Fibroblast of lung (primary cell): ENCODE measurements at regions not wholly inside any gene's neighbourhood (a gene's known extent, or its start where the extent isn't known, plus 50 kb on each side); places are given as distances from the start of the nearest gene placed in this dataset.
A peak's percentile ranks its signal among the peaks of the same experiment; 100 is the strongest.

ENCODE experiments used
- DNase-seq, 2 donors: peaks; one replicate each; pipeline versions ENCODE4 v3.0.0 to v3.0.0-alpha.2; 2010; ENCODE audit warnings: low read depth in 2 of 2
- H2AFZ ChIP-seq: 2 replicates; pipeline ENCODE4 v1.5.1; 2012; ENCODE audit warnings: low read length, control low read depth, inconsistent platforms
- H3K27ac ChIP-seq: 2 replicates; pipeline ENCODE4 v1.5.1; 2011; ENCODE audit warnings: low read length, control low read depth; ENCODE audit not compliant: insufficient read depth
- H3K27me3 ChIP-seq: 2 replicates; pipeline ENCODE4 v1.5.1; 2011; ENCODE audit warnings: mild to moderate bottlenecking, low read length; ENCODE audit not compliant: control insufficient read depth, insufficient read depth
- H3K36me3 ChIP-seq: 2 replicates; pipeline ENCODE4 v1.5.1; 2011; ENCODE audit warnings: low read length; ENCODE audit not compliant: control insufficient read depth, insufficient read depth
- H3K4me1 ChIP-seq: 2 replicates; pipeline ENCODE4 v1.5.1; 2011; ENCODE audit warnings: low read length; ENCODE audit not compliant: control insufficient read depth, insufficient read depth; ENCODE audit errors: extremely low read depth
- H3K4me2 ChIP-seq: 2 replicates; pipeline ENCODE4 v1.5.1; 2011; ENCODE audit warnings: low read length, control low read depth; ENCODE audit not compliant: insufficient read depth; ENCODE audit errors: extremely low read depth
- H3K4me3 ChIP-seq, 4 experiments: fragments of 200-600 bp in 1 of 4; sonication (generic) in 1 of 4; replicated peaks in 1 of 4; 2 replicates each; pipeline ENCODE4 v1.5.1; 2011 to 2016; ENCODE audit warnings: low read length in 4 of 4, low read depth in 3 of 4, mild to moderate bottlenecking in 3 of 4, control low read depth in 2 of 4, inconsistent platforms in 1 of 4, mixed read lengths in 1 of 4; ENCODE audit not compliant: insufficient read depth in 1 of 4; ENCODE audit errors: control extremely low read depth in 1 of 4
- H3K79me2 ChIP-seq: 2 replicates; pipeline ENCODE4 v1.5.1; 2012; ENCODE audit warnings: mild to moderate bottlenecking, low read length, inconsistent platforms; ENCODE audit not compliant: control insufficient read depth, insufficient read depth
- H3K9ac ChIP-seq: 2 replicates; pipeline ENCODE4 v1.5.1; 2011; ENCODE audit warnings: mild to moderate bottlenecking, low read length, control low read depth; ENCODE audit not compliant: insufficient read depth
- H3K9me3 ChIP-seq: 2 replicates; pipeline ENCODE4 v1.5.1; 2012; ENCODE audit warnings: low read depth, low read length; ENCODE audit not compliant: control insufficient read depth, insufficient read depth
- H4K20me1 ChIP-seq: 2 replicates; pipeline ENCODE4 v1.5.1; 2011; ENCODE audit warnings: low read length; ENCODE audit not compliant: control insufficient read depth, insufficient read depth; ENCODE audit errors: extremely low read depth
- EZH2 ChIP-seq: IDR thresholded peaks from 2 replicates; pipeline ENCODE4 v1.5.1; 2012; ENCODE audit warnings: low read length, control low read depth, mild to moderate bottlenecking; ENCODE audit errors: missing control alignments
- TF ChIP-seq, protein P1 (sequence below), 2 donors: IDR thresholded peaks in 1 of 2; conservative IDR thresholded peaks in 1 of 2; 1 replicate in 1 of 2; 2 replicates in 1 of 2; pipeline ENCODE4 v1.5.1; 2011 to 2012; ENCODE audit warnings: low read length in 2 of 2, control low read depth in 1 of 2, inconsistent platforms in 1 of 2, low read depth in 1 of 2, mild to moderate bottlenecking in 1 of 2

GRCh38 chr3:72300621-72301020 lies 515.7 kb upstream of the PROK2 start:
- Histone ChIP-seq H3K79me2 (no peaks in the 10 kb centered on the region), H3K4me3 (no peak overlapping the region), H3K9me3 (no peaks in the 10 kb centered on the region), H3K36me3 (no peaks in the 10 kb centered on the region), H4K20me1 (no peaks in the 10 kb centered on the region), H3K27ac (no peak overlapping the region), H3K9ac (no peak overlapping the region), H3K4me2 (no peak overlapping the region), H3K4me1 (no peaks in the 10 kb centered on the region), H3K27me3 (peaks cover 2% of the 10 kb centered on the region), H2AFZ (no peak overlapping the region)
- no peak for DNase-seq
- TF ChIP-seq, protein P1, sequence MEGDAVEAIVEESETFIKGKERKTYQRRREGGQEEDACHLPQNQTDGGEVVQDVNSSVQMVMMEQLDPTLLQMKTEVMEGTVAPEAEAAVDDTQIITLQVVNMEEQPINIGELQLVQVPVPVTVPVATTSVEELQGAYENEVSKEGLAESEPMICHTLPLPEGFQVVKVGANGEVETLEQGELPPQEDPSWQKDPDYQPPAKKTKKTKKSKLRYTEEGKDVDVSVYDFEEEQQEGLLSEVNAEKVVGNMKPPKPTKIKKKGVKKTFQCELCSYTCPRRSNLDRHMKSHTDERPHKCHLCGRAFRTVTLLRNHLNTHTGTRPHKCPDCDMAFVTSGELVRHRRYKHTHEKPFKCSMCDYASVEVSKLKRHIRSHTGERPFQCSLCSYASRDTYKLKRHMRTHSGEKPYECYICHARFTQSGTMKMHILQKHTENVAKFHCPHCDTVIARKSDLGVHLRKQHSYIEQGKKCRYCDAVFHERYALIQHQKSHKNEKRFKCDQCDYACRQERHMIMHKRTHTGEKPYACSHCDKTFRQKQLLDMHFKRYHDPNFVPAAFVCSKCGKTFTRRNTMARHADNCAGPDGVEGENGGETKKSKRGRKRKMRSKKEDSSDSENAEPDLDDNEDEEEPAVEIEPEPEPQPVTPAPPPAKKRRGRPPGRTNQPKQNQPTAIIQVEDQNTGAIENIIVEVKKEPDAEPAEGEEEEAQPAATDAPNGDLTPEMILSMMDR (conservative IDR thresholded peaks at IDR 0.05 in 1 of 2, IDR thresholded peaks at IDR 0.05 in 1 of 2; ENCODE audit: low read depth in 1 of 2, low read length in 2 of 2), result no peak
- TF ChIP-seq EZH2, result no peak

- H3K4me3 ChIP-seq, result no peak overlapping the region
- DNase-seq, result no peak
- H3K9me3 ChIP-seq, result no peaks in the 10 kb centered on the region
- TF ChIP-seq, protein P1 (conservative IDR thresholded peaks at IDR 0.05 in 1 of 2, IDR thresholded peaks at IDR 0.05 in 1 of 2; ENCODE audit: low read depth in 1 of 2, low read length in 2 of 2), result no peak
- no peak for TF ChIP-seq EZH2
- no peak overlapping the region for H3K27ac ChIP-seq
- no peaks in the 10 kb centered on the region for H3K4me1 ChIP-seq
- no peak overlapping the region for H3K4me2 ChIP-seq
- H3K79me2 ChIP-seq, result no peaks in the 10 kb centered on the region
- H3K9ac ChIP-seq, result no peak overlapping the region
- H2AFZ ChIP-seq, result no peak overlapping the region
- H4K20me1 ChIP-seq, result no peaks in the 10 kb centered on the region
- no peaks in the 10 kb centered on the region for H3K36me3 ChIP-seq
- H3K27me3 ChIP-seq, result peaks cover 2% of the 10 kb centered on the region
Observed at GRCh38 chr3:72299823-72300222, 514.9 kb upstream of the PROK2 start.

DNA sequence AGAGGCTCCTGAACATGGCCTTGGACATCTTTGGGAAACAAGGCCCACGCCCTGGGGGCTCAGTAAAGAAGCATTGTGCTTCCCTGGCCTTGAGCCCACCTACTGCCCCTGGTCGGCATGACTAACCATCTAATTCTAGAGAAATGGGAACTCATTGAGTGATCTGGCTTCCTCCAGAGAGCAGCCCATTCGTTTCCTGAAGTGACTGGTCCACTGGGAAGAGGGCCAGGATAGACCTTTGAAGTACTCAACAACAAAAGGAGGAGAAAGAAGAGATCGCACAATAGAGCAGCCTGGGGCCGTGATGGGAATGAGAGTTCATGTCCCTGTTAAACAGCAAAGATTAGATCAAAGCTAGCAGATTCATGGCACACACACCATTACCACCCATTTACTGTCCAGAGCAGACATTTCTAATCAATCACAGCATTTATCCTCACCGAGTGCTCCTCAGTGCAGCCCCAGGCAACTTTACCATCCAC lies 514.4 kb upstream of the PROK2 start:
- DNase-seq, result peak in 1 of 2 donors; percentile 83
- Histone ChIP-seq H2AFZ (no peak overlapping the region), H3K4me2 (no peak overlapping the region), H3K4me1 (no peaks in the 10 kb centered on the region), H3K9ac (no peak overlapping the region), H3K79me2 (no peaks in the 10 kb centered on the region), H3K9me3 (no peaks in the 10 kb centered on the region), H3K4me3 (no peak overlapping the region), H3K36me3 (no peaks in the 10 kb centered on the region), H3K27ac (no peak overlapping the region), H3K27me3 (peaks cover 2% of the 10 kb centered on the region), H4K20me1 (no peaks in the 10 kb centered on the region)
- TF ChIP-seq, protein P1 (conservative IDR thresholded peaks at IDR 0.05 in 1 of 2, IDR thresholded peaks at IDR 0.05 in 1 of 2; ENCODE audit: low read depth in 1 of 2, low read length in 2 of 2), result no peak
- no peak for TF ChIP-seq EZH2
